ENCODE measurements at regions not wholly inside any gene's neighbourhood (a gene's known extent, or its start where the extent isn't known, plus 50 kb on each side); places are given as distances from the start of the nearest gene placed in this dataset.
"Not testable (repeated sequence)": the region's sequence is repeated elsewhere in the genome, so short reads cannot be mapped to it uniquely, and the experiment has no call there.

DNA sequence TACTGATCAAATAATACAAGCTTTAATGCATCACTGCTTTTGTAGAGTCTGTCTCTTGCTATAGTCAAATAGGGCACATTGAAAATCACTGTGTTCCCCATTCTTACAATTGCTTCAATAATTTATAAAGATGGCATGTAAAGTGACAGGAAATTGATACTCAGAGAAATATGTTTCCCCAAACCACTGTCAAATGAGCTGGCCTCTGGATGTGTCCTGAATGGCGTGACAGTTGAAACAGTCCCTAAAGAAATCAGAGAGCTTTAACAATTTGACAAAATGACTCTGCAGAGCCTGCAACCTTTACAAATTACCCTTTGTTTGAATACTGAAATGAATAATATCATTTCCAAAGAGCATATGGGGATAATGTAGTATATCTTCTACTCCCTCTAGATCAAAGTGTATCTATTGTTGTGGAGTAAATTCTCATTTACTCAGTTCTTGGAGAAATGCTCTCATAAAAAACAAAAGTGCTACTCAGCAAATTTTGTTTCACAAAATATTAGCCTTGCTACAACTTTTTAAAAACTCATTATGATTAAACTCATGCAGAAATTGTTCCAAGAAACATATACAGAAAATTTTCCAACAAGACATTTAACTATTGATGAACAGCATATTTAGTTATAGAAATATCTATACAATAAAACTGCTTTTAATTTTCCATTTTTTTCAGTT, 763.2 kb upstream of the SPRY2 start:
- Histone ChIP-seq H3K4me2 (ENCODE audit: control insufficient read depth, insufficient read depth) (no peak overlapping the region), H2AFZ (ENCODE audit: control insufficient read depth, low read depth, low read length) (no peak overlapping the region), H3K4me1 (ENCODE audit: control insufficient read depth, insufficient read depth, low read length) (no peaks in the 10 kb centered on the region), H3K79me2 (ENCODE audit: control insufficient read depth, insufficient read depth, low read length) (no peaks in the 10 kb centered on the region), H3K9me3 (replicated peaks; ENCODE audit: control insufficient read depth, insufficient read depth, low read length) (no peaks in the 10 kb centered on the region), H3K27me3 (replicated peaks in 1 of 2; ENCODE audit: control insufficient read depth in 2 of 2, insufficient read depth in 2 of 2, low read length in 1 of 2) (no peaks in the 10 kb centered on the region), H3K36me3 (ENCODE audit: control insufficient read depth in 2 of 2, insufficient read depth in 2 of 2, low read length in 1 of 2) (no peaks in the 10 kb centered on the region), H3K4me3 (no peak overlapping the region), H4K20me1 (ENCODE audit: control insufficient read depth, insufficient read depth) (no peaks in the 10 kb centered on the region), H3K9ac (ENCODE audit: control insufficient read depth, insufficient read depth, low read length) (no peak overlapping the region), H3K27ac (ENCODE audit: control insufficient read depth, insufficient read depth) (no peak overlapping the region)
- CTCF ChIA-PET, result no interaction called here
- WGBS (ENCODE audit: insufficient coverage, insufficient replicate concordance, low lambda C conversion rate, missing lambda C conversion rate), result 0% methylated on average over 1 of the region's 1 CpG
- FAIRE-seq (no peak), DNase-seq (ENCODE audit: low read depth, low spot score) (no peak), ATAC-seq (no peak)
- BruUV-seq (replicated peaks), result no TSS peak
- POLR2A ChIA-PET, result no interaction called here
- SMC1A ChIA-PET (ENCODE audit: uncharacterized antibody, unreplicated experiment), result interaction anchor here (0.6 to 1.1 kb wide), 2 partner anchors 12 to 57 kb away, joined by 3 read pairs; no protein-coding TSS in a partner anchor
- RAD21 ChIA-PET (ENCODE audit: unreplicated experiment), result no interaction called here
- intact Hi-C loops (cut with micrococcal nuclease; ENCODE audit: unreplicated experiment) (no loop called here), in situ Hi-C loops (cut with MboI) (no loop called here)
- TF ChIP-seq CBX3 (IDR thresholded peaks at IDR 0.05; ENCODE audit: borderline replicate concordance, low read depth) (no peak), KLF5 (IDR thresholded peaks at IDR 0.05; ENCODE audit: partially characterized antibody) (no peak), HDGF (IDR thresholded peaks at IDR 0.05) (no peak), SRF (IDR thresholded peaks at IDR 0.05; ENCODE audit: low read depth in 2 of 2, low read length in 2 of 2) (no peak), HDAC2 (IDR thresholded peaks at IDR 0.05) (no peak)

- H3K4me3 ChIP-seq; intact Hi-C loops (cut with micrococcal nuclease; ENCODE audit: unreplicated experiment); H3K4me1 ChIP-seq (ENCODE audit: control insufficient read depth, insufficient read depth, low read length); H4K20me1 ChIP-seq (ENCODE audit: control insufficient read depth, insufficient read depth); in situ Hi-C loops (cut with MboI); H3K27ac ChIP-seq (ENCODE audit: control insufficient read depth, insufficient read depth); H3K36me3 ChIP-seq (ENCODE audit: control insufficient read depth in 2 of 2, insufficient read depth in 2 of 2, low read length in 1 of 2); H3K79me2 ChIP-seq (ENCODE audit: control insufficient read depth, insufficient read depth, low read length); SMC1A ChIA-PET (ENCODE audit: uncharacterized antibody, unreplicated experiment); POLR2A ChIA-PET; H3K4me2 ChIP-seq (ENCODE audit: control insufficient read depth, insufficient read depth); RAD21 ChIA-PET (ENCODE audit: unreplicated experiment); H2AFZ ChIP-seq (ENCODE audit: control insufficient read depth, low read depth, low read length); H3K27me3 ChIP-seq (replicated peaks in 1 of 2; ENCODE audit: control insufficient read depth in 2 of 2, insufficient read depth in 2 of 2, low read length in 1 of 2); H3K9me3 ChIP-seq (replicated peaks; ENCODE audit: control insufficient read depth, insufficient read depth, low read length); ATAC-seq; CTCF ChIA-PET; DNase-seq (ENCODE audit: low read depth, low spot score); H3K9ac ChIP-seq (ENCODE audit: control insufficient read depth, insufficient read depth, low read length); FAIRE-seq; BruUV-seq (replicated peaks): not testable (repeated sequence)
- 36% methylated on average over 5 of the region's 27 CpGs for WGBS (ENCODE audit: insufficient coverage, insufficient replicate concordance, low lambda C conversion rate, missing lambda C conversion rate)
Measured at GRCh38 chr13:81102066-81102465, 761.1 kb upstream of the SPRY2 start.

Measured in GM12878 (cell line).